Heart right ventricle (tissue), 16 donors: ENCODE measurements at regions not wholly inside any gene's neighbourhood (a gene's known extent, or its start where the extent isn't known, plus 50 kb on each side); places are given as distances from the start of the nearest gene placed in this dataset.

Source experiments
- ATAC-seq, 8 donors: fragments of 200-7000 bp; cut with Tn5 transposase; one replicate each; pipeline ENCODE4 v1.9.1; 2020; ENCODE audit warnings: mild to moderate bottlenecking in 8 of 8, moderate library complexity in 8 of 8, moderate number of reproducible peaks in 1 of 8
- DNase-seq, 2 donors: peaks; one replicate each; pipeline ENCODE4 v3.0.0-alpha.2; 2020
- H3K27ac ChIP-seq, 10 donors: fragments of 200-600 bp; sonication (generic) in 2 of 10; one replicate each; pipeline versions ENCODE4 v1.5.0 to v1.8.0; 2020 to 2022; ENCODE audit warnings: mild to moderate bottlenecking in 3 of 10
- H3K27me3 ChIP-seq, 7 donors: fragments of 200-600 bp; one replicate each; pipeline ENCODE4 v1.8.0; 2021 to 2022; ENCODE audit warnings: mild to moderate bottlenecking in 2 of 7
- H3K36me3 ChIP-seq, 9 donors: fragments of 200-600 bp; sonication (generic) in 1 of 9; one replicate each; pipeline versions ENCODE4 v1.5.0 to v1.8.0; 2020 to 2022; ENCODE audit warnings: mild to moderate bottlenecking in 2 of 9
- H3K4me1 ChIP-seq, 9 donors: fragments of 200-600 bp; sonication (generic) in 1 of 9; one replicate each; pipeline versions ENCODE4 v1.5.0 to v1.8.0; 2020 to 2022; ENCODE audit warnings: mild to moderate bottlenecking in 4 of 9
- H3K4me3 ChIP-seq, 10 donors: fragments of 200-600 bp; sonication (generic) in 2 of 10; one replicate each; pipeline versions ENCODE4 v1.5.0 to v1.8.0; 2020 to 2022; ENCODE audit warnings: mild to moderate bottlenecking in 7 of 10, moderate library complexity in 2 of 10
- H3K9me3 ChIP-seq, 11 donors: fragments of 200-600 bp in 10 of 11; sonication (generic) in 2 of 11; one replicate each; pipeline versions ENCODE4 v1.5.0 to v1.8.0; 2013 to 2022; ENCODE audit warnings: mild to moderate bottlenecking in 2 of 11, control low read depth in 1 of 11, moderate library complexity in 1 of 11
- WGBS, 2 donors: extraction: QIAGEN DNeasy Blood & Tissue Kit; methylation state at CpG; one replicate each; pipeline ENCODE4 v1.1.7; 2013; ENCODE audit warnings: inconsistent platforms in 1 of 2; 5-methylcytosine and 5-hydroxymethylcytosine counted together
- intact Hi-C, 10 donors: fragments of 100-400 bp; cut with DNase I; formaldehyde crosslinking; loops; one replicate each; pipeline versions ENCODE4 v1.11.1 to v1.14.2; 2022
- TF ChIP-seq, protein P1 (sequence below), 9 donors: fragments of 200-600 bp; sonication (generic) in 2 of 9; IDR thresholded peaks; one replicate each; pipeline versions ENCODE4 v1.5.0 to v1.8.0; 2021 to 2022; ENCODE audit warnings: antibody characterized with exemption in 9 of 9, mild to moderate bottlenecking in 5 of 9, moderate library complexity in 1 of 9
- donor health status: Arrhythmogenic right ventricular cardiomyopathy.
- donor health status: ischemic (EF 13 %, LVEDD 7.1; RV severe dilation, severe dysfunction).
- donor health status: healthy with polysubstance abuse.
- donor health status: DM: no; HTN: yes; CAD: no.
- donor health status: DM: no; HTN: no; CAD: no.
- donor health status: ischemic (EF 25% LVEDD 6.9; RV normal size, moderate dysfunction).
- donor health status: ischemic (EF 25% LVEDD 5.7; RV mildly dilated, moderate dysfunction).
- donor health status: healthy.
- donor health status: DM: yes; HTN: yes; CAD: no.
- donor health status: Ischemic cardiomyopathy.
- donor health status: ischemic (EF 35%, LVEDD 5.7; RV mildly dilated, moderate dysfunction).
- donor health status: nonischemic (EF 11% LVEDD 7.7; RV severe dilation, severe dysfunction).
- donor health status: DM: yes; HTN: yes; CAD: no.
- donor health status: PGD.
- donor health status: ischemic (EF 29% LVEDD 5.4; RV normal size, mild dysfunction).
- donor health status: nonischemic (EF 23%, LVEDD 6.1; RV moderate dilation, normal function).

DNA sequence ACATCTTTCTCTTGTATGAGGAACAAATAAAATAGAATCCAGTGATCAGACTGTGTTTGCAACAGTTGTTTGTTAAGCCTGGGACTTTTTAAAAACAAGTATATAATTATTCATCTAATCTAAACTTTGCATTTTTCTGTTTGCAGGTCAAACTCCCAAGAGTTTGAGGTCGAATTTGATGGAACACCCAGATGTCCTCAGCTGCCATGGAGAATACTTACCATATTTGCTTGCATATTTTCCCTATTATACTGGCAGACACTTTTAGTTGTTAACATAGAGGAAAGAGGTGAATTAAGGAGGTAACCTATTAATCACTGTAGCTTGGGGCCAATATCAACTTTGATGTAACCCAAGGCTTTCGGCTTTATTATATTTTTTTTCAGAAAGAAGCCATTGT is 401.5 kb upstream of the DIPK2B start:
- Histone ChIP-seq H3K9me3 (peaks cover 0 to 13% (median 0%) of the 10 kb centered on the region in 11 donors), H3K27me3 (peaks cover 0 to 21% (median 0%) of the 10 kb centered on the region in 7 donors), H3K27ac (no peak overlapping the region), H3K36me3 (no peaks in the 10 kb centered on the region), H3K4me3 (no peak overlapping the region), H3K4me1 (no peaks in the 10 kb centered on the region)
- intact Hi-C loops, result no loop called here
- 52 to 57% methylated on average over 2 of the region's 2 CpGs for WGBS, 2 donors
- ATAC-seq (no peak), DNase-seq (no peak)
- TF ChIP-seq, protein P1, sequence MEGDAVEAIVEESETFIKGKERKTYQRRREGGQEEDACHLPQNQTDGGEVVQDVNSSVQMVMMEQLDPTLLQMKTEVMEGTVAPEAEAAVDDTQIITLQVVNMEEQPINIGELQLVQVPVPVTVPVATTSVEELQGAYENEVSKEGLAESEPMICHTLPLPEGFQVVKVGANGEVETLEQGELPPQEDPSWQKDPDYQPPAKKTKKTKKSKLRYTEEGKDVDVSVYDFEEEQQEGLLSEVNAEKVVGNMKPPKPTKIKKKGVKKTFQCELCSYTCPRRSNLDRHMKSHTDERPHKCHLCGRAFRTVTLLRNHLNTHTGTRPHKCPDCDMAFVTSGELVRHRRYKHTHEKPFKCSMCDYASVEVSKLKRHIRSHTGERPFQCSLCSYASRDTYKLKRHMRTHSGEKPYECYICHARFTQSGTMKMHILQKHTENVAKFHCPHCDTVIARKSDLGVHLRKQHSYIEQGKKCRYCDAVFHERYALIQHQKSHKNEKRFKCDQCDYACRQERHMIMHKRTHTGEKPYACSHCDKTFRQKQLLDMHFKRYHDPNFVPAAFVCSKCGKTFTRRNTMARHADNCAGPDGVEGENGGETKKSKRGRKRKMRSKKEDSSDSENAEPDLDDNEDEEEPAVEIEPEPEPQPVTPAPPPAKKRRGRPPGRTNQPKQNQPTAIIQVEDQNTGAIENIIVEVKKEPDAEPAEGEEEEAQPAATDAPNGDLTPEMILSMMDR (IDR thresholded peaks at IDR 0.05), result no peak

DNA sequence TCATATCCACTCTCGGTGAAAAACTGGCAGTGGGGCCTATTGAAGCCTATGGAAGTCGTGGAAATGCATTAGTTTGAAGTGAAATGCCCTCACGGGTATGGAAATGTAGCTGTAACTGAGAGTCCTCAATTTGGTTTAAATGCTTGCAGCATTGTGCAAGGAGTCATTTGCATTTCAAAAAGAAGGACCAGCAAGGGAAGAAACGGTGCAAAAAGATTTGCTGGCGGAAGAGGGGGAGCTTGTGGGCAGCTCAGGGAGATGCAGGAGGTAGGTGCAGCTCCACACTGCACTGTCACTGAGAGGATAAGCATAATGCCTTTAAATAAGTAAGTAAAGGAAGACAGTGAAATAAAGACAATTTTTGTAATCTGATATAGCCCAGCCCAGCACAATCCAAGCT is 400.4 kb upstream of the DIPK2B start:
- intact Hi-C loops, result no loop called here

DNA sequence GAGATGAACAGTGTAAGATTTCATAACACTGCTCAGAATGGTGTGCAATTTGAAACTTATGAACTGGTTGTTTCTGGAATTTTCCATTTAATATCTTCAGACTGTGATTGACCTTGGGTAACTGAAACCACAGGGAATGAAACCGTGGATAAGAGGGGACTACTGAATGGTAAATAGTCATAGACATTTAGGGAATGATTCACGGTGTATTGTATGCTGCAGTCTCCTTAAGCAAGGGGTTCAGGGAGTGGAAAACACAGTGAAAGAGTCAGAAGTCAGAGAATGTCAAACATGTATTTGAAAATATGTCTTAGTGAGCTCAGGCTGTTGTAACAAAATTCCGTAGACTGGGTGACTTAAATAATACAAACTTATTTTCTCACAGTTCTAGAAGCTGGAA is 398.2 kb upstream of the DIPK2B start:
- no peak overlapping the region for H3K4me3 ChIP-seq
- TF ChIP-seq, protein P1 (IDR thresholded peaks at IDR 0.05), result no peak
- no peak for DNase-seq
- H3K27ac ChIP-seq, result no peak overlapping the region
- H3K36me3 ChIP-seq, result no peaks in the 10 kb centered on the region
- 92 to 94% methylated on average over 3 of the region's 3 CpGs for WGBS, 2 donors
- H3K27me3 ChIP-seq, result peaks cover 0 to 39% (median 0%) of the 10 kb centered on the region in 7 donors
- no peaks in the 10 kb centered on the region for H3K4me1 ChIP-seq
- intact Hi-C loops, result loop anchor here in 1 of 10 donors (10.0 kb wide), 1 partner anchor 246 kb away; no protein-coding TSS in a partner anchor
- no peak for ATAC-seq
- H3K9me3 ChIP-seq, result no peaks in the 10 kb centered on the region

More for the DNA sequence above, 400.4 kb upstream of the DIPK2B start:
- 73% methylated on average over 5 of the region's 5 CpGs for WGBS, 2 donors
- DNase-seq (no peak), ATAC-seq (no peak)
- H3K9me3 ChIP-seq, result peaks cover 0 to 11% (median 0%) of the 10 kb centered on the region in 11 donors
- H3K36me3 ChIP-seq, result no peaks in the 10 kb centered on the region
- no peak overlapping the region for H3K27ac ChIP-seq
- peaks cover 0 to 27% (median 0%) of the 10 kb centered on the region in 7 donors for H3K27me3 ChIP-seq
- TF ChIP-seq, protein P1 (IDR thresholded peaks at IDR 0.05), result no peak
- H3K4me1 ChIP-seq, result no peaks in the 10 kb centered on the region
- H3K4me3 ChIP-seq, result no peak overlapping the region

DNA sequence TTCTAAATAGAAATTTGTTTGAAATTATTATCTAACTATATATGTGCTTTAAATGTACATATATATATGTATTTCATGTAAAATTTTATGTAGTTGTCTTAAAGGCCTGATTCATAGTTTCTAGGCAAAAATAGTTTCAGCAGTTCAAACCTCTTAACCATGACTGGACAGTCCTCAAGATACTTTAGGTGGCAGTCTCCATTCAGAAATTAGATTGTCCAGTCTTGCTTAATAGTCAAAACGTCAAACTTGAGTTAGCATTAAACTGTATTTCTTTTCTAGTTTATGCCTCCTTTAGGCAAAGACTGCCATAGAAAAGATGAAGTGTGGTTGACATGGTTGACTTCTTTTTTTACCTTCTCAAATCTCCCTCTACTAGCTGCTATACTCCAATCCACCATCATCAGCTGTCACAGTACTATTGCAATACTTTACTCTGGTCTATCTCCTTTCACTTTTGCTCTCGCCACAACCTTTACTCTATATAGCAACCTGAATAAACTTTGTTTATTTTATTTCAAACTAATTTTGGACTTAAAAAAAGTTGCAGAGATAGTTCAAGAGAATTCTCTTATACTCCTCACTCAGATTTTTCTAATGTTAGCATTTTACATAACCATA is 395.6 kb upstream of the DIPK2B start:
- WGBS, 2 donors, result 58 to 84% methylated on average over 2 of the region's 2 CpGs
- peaks cover 0 to 47% (median 0%) of the 10 kb centered on the region in 7 donors for H3K27me3 ChIP-seq
- no peak overlapping the region for H3K27ac ChIP-seq
- DNase-seq (no peak), ATAC-seq (no peak)
- no peak overlapping the region for H3K4me3 ChIP-seq
- no peaks in the 10 kb centered on the region for H3K36me3 ChIP-seq
- H3K9me3 ChIP-seq, result no peaks in the 10 kb centered on the region
- intact Hi-C loops, result loop anchor here in 1 of 10 donors (10.0 kb wide), 1 partner anchor 249 kb away; no protein-coding TSS in a partner anchor
- TF ChIP-seq, protein P1 (IDR thresholded peaks at IDR 0.05), result peak in 3 of 9 donors; percentile 8 to 25 (median 20)
- H3K4me1 ChIP-seq, result no peaks in the 10 kb centered on the region
